Testis (tissue), 2 donors: ENCODE measurements at regions not wholly inside any gene's neighbourhood (a gene's known extent, or its start where the extent isn't known, plus 50 kb on each side); places are given as distances from the start of the nearest gene placed in this dataset.

ENCODE experiments used
- POLR2A ChIP-seq: fragments of 450-650 bp; IDR thresholded peaks from one replicate; pipeline ENCODE4 v1.6.1; 2017; ENCODE audit warnings: antibody characterized with exemption, mild to moderate bottlenecking, moderate library complexity
- TF ChIP-seq, protein P1 (sequence below), 3 experiments: fragments of 450-650 bp in 2 of 3; fragments of 200-600 bp in 1 of 3; sonication (generic) in 1 of 3; IDR thresholded peaks; one replicate each; pipeline ENCODE4 v1.5.1; 2016 to 2019; ENCODE audit warnings: antibody characterized with exemption in 3 of 3, mild to moderate bottlenecking in 2 of 3, moderate library complexity in 1 of 3

DNA sequence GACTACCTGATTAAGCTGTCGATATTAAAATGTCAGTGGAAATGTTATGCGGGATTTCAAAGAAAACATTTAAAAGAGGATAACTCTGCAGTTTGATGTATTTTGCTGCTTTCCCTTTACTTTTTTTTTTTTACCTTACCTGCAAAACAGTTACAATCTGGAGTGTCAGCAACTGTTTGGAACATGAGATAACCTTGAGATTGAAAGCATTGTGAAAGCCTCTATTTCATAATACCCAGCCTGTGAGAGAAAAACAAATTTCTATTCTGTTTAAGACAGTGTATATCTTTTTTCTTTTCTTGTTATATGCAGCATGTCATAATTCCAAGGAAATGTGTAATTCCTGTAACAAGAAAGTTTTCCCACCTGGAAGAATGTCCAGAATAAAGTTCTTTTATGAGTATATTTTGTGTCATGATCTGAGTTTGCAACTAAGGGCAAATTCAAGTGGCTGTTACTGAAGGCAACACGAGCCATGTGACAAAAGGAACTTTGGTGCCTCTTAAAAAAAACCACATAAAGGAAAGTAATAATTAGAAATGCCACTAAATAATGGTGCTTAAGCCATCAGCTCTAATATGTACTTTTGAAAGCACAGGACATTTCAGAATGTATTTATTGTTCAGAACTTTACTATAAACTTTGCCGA, 297.0 kb upstream of the DSEL start:
- TF ChIP-seq, protein P1, sequence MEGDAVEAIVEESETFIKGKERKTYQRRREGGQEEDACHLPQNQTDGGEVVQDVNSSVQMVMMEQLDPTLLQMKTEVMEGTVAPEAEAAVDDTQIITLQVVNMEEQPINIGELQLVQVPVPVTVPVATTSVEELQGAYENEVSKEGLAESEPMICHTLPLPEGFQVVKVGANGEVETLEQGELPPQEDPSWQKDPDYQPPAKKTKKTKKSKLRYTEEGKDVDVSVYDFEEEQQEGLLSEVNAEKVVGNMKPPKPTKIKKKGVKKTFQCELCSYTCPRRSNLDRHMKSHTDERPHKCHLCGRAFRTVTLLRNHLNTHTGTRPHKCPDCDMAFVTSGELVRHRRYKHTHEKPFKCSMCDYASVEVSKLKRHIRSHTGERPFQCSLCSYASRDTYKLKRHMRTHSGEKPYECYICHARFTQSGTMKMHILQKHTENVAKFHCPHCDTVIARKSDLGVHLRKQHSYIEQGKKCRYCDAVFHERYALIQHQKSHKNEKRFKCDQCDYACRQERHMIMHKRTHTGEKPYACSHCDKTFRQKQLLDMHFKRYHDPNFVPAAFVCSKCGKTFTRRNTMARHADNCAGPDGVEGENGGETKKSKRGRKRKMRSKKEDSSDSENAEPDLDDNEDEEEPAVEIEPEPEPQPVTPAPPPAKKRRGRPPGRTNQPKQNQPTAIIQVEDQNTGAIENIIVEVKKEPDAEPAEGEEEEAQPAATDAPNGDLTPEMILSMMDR (IDR thresholded peaks at IDR 0.05), result no peak
- no peak for TF ChIP-seq POLR2A
